ENCODE measurements at regions not wholly inside any gene's neighbourhood (a gene's known extent, or its start where the extent isn't known, plus 50 kb on each side); places are given as distances from the start of the nearest gene placed in this dataset.
"Not testable (repeated sequence)": the region's sequence is repeated elsewhere in the genome, so short reads cannot be mapped to it uniquely, and the experiment has no call there.

DNA sequence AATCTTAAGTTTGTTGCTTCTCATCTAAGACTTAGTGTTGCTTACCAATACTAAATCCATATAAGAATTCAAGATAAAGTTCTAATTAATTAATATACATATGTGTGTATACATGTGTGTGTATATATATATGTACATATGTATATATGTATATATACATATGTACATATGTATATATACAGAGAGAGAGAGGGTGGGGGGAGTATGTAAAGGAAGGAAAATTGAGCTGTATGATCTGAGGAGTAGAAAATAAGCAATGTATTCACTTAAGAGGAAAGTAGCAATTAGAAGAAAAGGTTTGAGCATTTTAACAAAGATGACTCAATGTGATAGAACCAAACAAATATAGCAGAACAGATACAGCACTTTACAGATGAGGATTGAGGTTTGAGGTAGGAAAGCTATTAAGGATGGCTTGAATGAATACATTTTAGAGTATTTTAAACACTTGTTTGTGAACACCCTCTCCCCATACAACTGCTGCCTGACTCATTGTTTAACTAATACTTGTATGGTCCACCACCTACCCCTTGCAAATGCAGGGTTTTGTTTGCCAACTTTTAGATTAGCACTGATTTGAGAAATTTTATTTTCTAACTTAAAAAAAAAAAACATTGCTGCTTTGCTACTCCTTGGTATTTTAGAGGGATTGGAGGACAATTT lies 681.1 kb upstream of the CADM2 start:
- DNase-seq, result no peak

DNA sequence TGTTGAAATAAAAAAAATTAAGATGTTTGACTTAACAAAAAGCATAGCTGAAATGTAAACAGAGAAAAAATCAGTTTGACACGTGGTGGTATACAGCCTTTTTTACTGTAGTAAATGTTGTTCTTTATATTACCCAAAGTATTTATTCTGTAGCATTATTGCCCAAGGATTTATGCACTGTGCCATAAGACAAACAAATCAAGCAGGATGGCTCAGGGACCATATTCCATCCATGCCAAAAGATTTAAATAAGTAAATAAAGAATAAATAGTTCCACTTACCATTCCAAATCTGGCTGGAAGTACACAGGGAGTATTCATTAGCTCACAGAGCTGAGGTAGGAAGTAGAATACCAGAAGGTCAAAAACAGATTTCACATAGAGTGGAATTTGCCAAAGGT lies 666.7 kb upstream of the CADM2 start:
- no peak for DNase-seq

DNA sequence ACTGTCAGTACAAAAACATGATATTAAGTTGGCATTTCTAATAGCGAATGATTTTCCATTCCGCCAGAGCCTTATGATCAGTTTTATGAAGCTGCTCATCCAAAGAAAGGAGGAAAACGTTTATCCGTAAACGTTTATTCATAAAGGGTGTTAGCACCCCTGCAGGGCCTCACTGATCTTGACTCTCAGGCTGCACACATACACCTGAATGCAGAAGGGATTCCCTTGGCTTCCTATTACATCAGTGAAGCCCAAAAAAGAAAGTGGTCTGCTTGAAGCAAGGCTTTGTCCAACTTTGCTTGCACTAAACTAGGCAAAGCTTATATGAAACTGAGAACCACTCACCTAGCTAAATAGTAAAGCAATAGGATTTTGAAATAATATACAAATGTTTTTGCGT lies 659.5 kb upstream of the CADM2 start:
- no peak for DNase-seq

DNA sequence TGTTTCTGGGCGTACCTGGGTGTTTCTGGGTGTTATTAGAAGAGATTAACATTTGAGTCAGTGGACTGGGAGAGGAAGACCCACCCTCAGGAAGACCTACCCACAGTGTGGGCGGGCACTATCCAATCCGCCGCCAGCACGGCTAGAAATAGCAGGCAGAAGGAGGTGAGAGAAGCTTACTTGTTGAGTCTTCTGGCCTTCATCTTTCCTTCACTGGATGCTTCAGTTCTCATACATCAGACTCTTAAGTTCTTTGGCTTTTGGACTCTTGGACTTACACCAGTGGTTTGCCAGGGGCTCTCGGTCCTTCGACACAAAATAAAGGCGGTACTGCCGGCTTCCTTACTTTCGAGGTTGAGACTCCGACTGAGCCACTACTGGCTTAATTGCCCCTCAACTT lies 654.6 kb upstream of the CADM2 start:
- DNase-seq, result no peak

DNA sequence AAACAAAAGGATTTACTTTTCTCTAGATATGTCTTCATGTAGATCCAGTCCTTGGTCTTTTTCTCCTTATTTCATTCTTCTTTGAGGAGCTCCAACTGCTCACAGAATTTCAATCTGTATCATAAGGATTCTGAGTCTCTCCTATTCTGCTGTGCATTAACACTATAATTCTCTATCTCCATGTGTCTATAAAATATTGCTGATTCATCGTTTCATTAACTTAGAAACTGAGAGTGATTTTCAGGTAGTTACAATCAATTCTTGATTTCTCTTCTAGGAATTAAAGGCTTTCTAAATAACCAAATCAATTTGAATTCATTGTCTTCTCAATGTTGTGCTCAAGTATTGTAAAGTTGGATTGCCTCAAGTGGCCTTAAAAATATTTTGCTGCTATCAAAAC lies 651.5 kb upstream of the CADM2 start:
- no peak for DNase-seq

DNA sequence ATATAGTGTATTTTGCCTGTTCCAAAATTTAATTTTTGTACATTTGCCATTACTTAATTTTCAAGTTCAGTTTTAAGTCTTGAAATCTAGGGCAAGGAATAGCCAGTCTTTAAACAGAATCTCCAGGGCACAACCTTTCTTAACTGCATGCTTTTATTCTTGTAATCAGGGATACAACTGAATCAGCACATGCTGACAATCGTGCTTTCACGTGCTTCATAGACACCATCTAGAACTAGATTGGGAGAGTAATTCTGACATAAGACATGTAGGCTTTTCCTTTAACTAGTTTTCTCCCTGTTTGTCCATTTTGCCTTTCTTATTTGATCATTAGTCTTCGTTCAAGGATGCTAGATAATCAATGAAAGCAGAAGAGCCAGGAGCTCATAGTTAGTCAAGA lies 650.4 kb upstream of the CADM2 start:
- no peak for DNase-seq

DNA sequence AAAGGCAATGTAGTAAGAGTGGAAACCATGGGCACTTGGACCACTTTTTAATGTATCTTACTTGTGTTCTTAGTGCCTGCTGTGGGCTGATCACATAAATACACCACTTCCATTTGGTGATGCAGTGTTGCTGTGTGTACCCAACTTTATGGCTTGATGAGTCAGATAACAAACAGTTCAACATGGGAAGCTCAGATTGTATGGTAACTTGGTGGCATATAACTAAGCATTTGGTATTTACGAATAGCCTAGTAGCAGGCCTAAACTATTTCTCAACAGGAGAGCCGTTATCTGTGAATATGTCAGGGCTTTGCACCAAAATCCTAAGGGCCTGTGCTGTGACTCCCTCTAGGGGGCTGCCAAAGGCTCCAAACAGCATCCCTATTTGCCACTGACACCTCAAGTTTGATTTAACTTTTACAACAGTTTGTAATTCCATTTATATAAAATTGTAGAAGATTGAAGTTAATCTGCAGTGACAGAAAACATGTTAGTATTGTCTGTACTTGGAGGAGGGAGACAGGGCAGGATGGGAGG lies 640.4 kb upstream of the CADM2 start:
- DNase-seq, result no peak

DNA sequence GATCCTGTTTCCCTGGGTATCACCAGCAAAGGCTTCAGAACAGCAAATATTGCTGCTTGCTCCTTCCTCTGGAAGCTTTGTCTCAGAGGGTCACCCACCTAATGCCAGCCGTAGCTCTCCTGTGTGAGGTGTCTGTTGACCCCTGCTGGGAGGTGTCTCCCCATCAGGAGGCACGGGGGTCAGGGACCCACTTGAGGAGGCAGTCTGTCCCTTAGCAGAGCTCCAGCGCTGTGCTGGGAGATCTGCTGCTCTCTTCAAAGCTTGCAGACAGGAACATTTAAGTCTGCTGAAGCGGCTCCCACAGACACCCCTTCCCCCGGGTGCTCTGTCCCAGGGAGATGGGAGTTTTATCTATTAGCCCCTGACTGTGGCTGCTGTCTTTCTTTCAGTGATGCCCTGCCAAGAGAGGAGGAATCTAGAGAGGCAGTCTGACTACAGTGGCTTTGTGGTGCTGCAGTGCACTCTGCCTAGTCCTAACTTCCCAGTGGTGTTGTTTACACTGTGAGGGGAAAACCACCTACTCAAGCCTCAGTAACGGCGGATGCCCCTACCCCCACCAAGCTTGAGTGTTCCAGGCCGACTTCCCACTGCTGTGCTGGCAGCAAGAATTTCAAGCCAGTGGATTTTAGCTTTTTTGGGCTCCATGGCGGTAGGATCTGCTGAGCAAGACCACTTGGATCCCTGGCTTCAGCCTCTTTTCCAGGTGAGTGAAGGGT lies 593.1 kb upstream of the CADM2 start:
- DNase-seq, result not testable (repeated sequence)

All from NCI-H524 treated with DMSO at 0.1 percent for 48 hours (cell line).